ENCODE measurements at regions not wholly inside any gene's neighbourhood (a gene's known extent, or its start where the extent isn't known, plus 50 kb on each side); places are given as distances from the start of the nearest gene placed in this dataset.

- TF ChIP-seq CTCF (IDR thresholded peaks at IDR 0.05) (no peak), POLR2A (IDR thresholded peaks at IDR 0.05) (no peak)
Observed at GRCh38 chr5:158022837-158023236, 163.9 kb upstream of the CLINT1 start.
